Esophagus (tissue), 2 donors: ENCODE measurements at regions not wholly inside any gene's neighbourhood (a gene's known extent, or its start where the extent isn't known, plus 50 kb on each side); places are given as distances from the start of the nearest gene placed in this dataset.

Experiments used
- H3K27ac ChIP-seq, 2 donors: one replicate each; pipeline ENCODE4 v1.5.1; 2013; ENCODE audit warnings: low read depth in 2 of 2, mild to moderate bottlenecking in 2 of 2, inconsistent platforms in 1 of 2, low read length in 1 of 2, moderate library complexity in 1 of 2
- H3K27me3 ChIP-seq, 2 donors: one replicate each; pipeline ENCODE4 v1.6.1; 2013; ENCODE audit warnings: low read length in 2 of 2, control low read depth in 1 of 2, mild to moderate bottlenecking in 1 of 2; ENCODE audit not compliant: insufficient read depth in 2 of 2, control insufficient read depth in 1 of 2
- H3K36me3 ChIP-seq, 2 donors: one replicate each; pipeline ENCODE4 v1.6.1; 2013; ENCODE audit warnings: low read length in 1 of 2; ENCODE audit not compliant: control insufficient read depth in 2 of 2, insufficient read depth in 2 of 2
- H3K4me1 ChIP-seq, 2 donors: one replicate each; pipeline ENCODE4 v1.6.1; 2013; ENCODE audit warnings: low read length in 1 of 2; ENCODE audit not compliant: control insufficient read depth in 2 of 2, insufficient read depth in 2 of 2
- H3K4me3 ChIP-seq, 2 donors: one replicate each; pipeline ENCODE4 v1.5.1; 2013; ENCODE audit warnings: low read length in 2 of 2, mild to moderate bottlenecking in 2 of 2, low read depth in 1 of 2, moderate library complexity in 1 of 2
- H3K9me3 ChIP-seq, 2 donors: one replicate each; pipeline ENCODE4 v1.6.1; 2013; ENCODE audit warnings: mild to moderate bottlenecking in 2 of 2, low read depth in 1 of 2, low read length in 1 of 2, moderate library complexity in 1 of 2; ENCODE audit not compliant: control insufficient read depth in 2 of 2, insufficient read depth in 1 of 2
- WGBS, 2 donors: extraction: QIAGEN DNeasy Blood & Tissue Kit; methylation state at CpG; one replicate each; pipeline ENCODE4 v1.1.7; 2013; 5-methylcytosine and 5-hydroxymethylcytosine counted together
- donor health status: healthy with polysubstance abuse.
- donor health status: Bipolar disorder and iron deficiency.

- no peak overlapping the region for H3K4me3 ChIP-seq
- no peaks in the 10 kb centered on the region for H3K36me3 ChIP-seq
- H3K4me1 ChIP-seq: peaks cover 0 to 2% of the 10 kb centered on the region in 2 donors
- peaks cover 3% of the 10 kb centered on the region in 2 donors for H3K9me3 ChIP-seq
- H3K27ac ChIP-seq: no peak overlapping the region
- no peaks in the 10 kb centered on the region for H3K27me3 ChIP-seq
- 80 to 83% methylated on average over 6 of the region's 6 CpGs for WGBS, 2 donors
Measured at GRCh38 chr7:67610897-67611296, 614.3 kb downstream of the TYW1 start.

GRCh38 chr7:67614843-67615242, 618.2 kb downstream of the TYW1 start:
- Histone ChIP-seq H3K9me3 (peaks cover 0 to 3% of the 10 kb centered on the region in 2 donors), H3K36me3 (no peaks in the 10 kb centered on the region), H3K27me3 (no peaks in the 10 kb centered on the region), H3K27ac (no peak overlapping the region), H3K4me3 (no peak overlapping the region), H3K4me1 (no peaks in the 10 kb centered on the region)
- 45 to 51% methylated on average over 2 of the region's 2 CpGs for WGBS, 2 donors

GRCh38 chr7:67616517-67616916, 619.9 kb downstream of the TYW1 start:
- H3K36me3 ChIP-seq: no peaks in the 10 kb centered on the region
- H3K27me3 ChIP-seq: no peaks in the 10 kb centered on the region
- H3K9me3 ChIP-seq: peaks cover 0 to 3% of the 10 kb centered on the region in 2 donors
- H3K4me3 ChIP-seq: no peak overlapping the region
- no peak overlapping the region for H3K27ac ChIP-seq
- WGBS, 2 donors: 87 to 89% methylated on average over 7 of the region's 7 CpGs
- no peaks in the 10 kb centered on the region for H3K4me1 ChIP-seq

- Histone ChIP-seq H3K4me3 (no peak overlapping the region), H3K9me3 (no peaks in the 10 kb centered on the region), H3K27me3 (peaks cover 0 to 3% of the 10 kb centered on the region in 2 donors), H3K36me3 (no peaks in the 10 kb centered on the region), H3K27ac (no peak overlapping the region), H3K4me1 (no peaks in the 10 kb centered on the region)
- WGBS, 2 donors: 61 to 69% methylated on average over 8 of the region's 8 CpGs
Measured at GRCh38 chr7:67618556-67619162, 622.0 kb downstream of the TYW1 start.

GRCh38 chr7:67619175-67619574, 622.5 kb downstream of the TYW1 start:
- Histone ChIP-seq H3K4me1 (no peaks in the 10 kb centered on the region), H3K4me3 (no peak overlapping the region), H3K27ac (no peak overlapping the region), H3K9me3 (no peaks in the 10 kb centered on the region), H3K27me3 (peaks cover 0 to 3% of the 10 kb centered on the region in 2 donors), H3K36me3 (no peaks in the 10 kb centered on the region)
- 16% methylated on average over 11 of the region's 11 CpGs for WGBS, 2 donors

GRCh38 chr7:67620216-67620933, 623.7 kb downstream of the TYW1 start:
- no peaks in the 10 kb centered on the region for H3K36me3 ChIP-seq

GRCh38 chr7:67621704-67622103, 625.1 kb downstream of the TYW1 start:
- H3K27ac ChIP-seq: no peak overlapping the region
- peaks cover 0 to 3% of the 10 kb centered on the region in 2 donors for H3K27me3 ChIP-seq
- no peaks in the 10 kb centered on the region for H3K4me1 ChIP-seq
- WGBS, 2 donors: 51 to 57% methylated on average over 3 of the region's 3 CpGs
- H3K9me3 ChIP-seq: no peaks in the 10 kb centered on the region
- no peaks in the 10 kb centered on the region for H3K36me3 ChIP-seq
- H3K4me3 ChIP-seq: no peak overlapping the region

More at GRCh38 chr7:67620216-67620933, 623.7 kb downstream of the TYW1 start:
- Histone ChIP-seq H3K4me1 (no peaks in the 10 kb centered on the region), H3K9me3 (no peaks in the 10 kb centered on the region), H3K27ac (no peak overlapping the region), H3K4me3 (no peak overlapping the region), H3K27me3 (peaks cover 0 to 3% of the 10 kb centered on the region in 2 donors)
- 73% methylated on average over 12 of the region's 12 CpGs for WGBS, 2 donors

GRCh38 chr7:67625257-67625737, 628.7 kb downstream of the TYW1 start:
- Histone ChIP-seq H3K36me3 (no peaks in the 10 kb centered on the region), H3K27me3 (peaks cover 0 to 3% of the 10 kb centered on the region in 2 donors), H3K27ac (no peak overlapping the region), H3K9me3 (no peaks in the 10 kb centered on the region), H3K4me1 (no peaks in the 10 kb centered on the region), H3K4me3 (no peak overlapping the region)
- 4 to 7% methylated on average over 15 of the region's 15 CpGs for WGBS, 2 donors

- Histone ChIP-seq H3K4me3 (no peak overlapping the region), H3K27ac (no peak overlapping the region), H3K4me1 (no peaks in the 10 kb centered on the region), H3K9me3 (no peaks in the 10 kb centered on the region), H3K36me3 (no peaks in the 10 kb centered on the region), H3K27me3 (no peaks in the 10 kb centered on the region)
- 44 to 45% methylated on average over 15 of the region's 15 CpGs for WGBS, 2 donors
Measured at GRCh38 chr7:67631476-67631875, 634.8 kb downstream of the TYW1 start.

GRCh38 chr7:67635271-67635670, 638.6 kb downstream of the TYW1 start:
- no peaks in the 10 kb centered on the region for H3K36me3 ChIP-seq
- H3K27ac ChIP-seq: no peak overlapping the region
- H3K4me3 ChIP-seq: no peak overlapping the region
- no peaks in the 10 kb centered on the region for H3K27me3 ChIP-seq
- H3K4me1 ChIP-seq: no peaks in the 10 kb centered on the region
- 91 to 92% methylated on average over 2 of the region's 2 CpGs for WGBS, 2 donors
- no peaks in the 10 kb centered on the region for H3K9me3 ChIP-seq
